Pancreas (tissue), 10 donors: ENCODE measurements at regions not wholly inside any gene's neighbourhood (a gene's known extent, or its start where the extent isn't known, plus 50 kb on each side); places are given as distances from the start of the nearest gene placed in this dataset.

Experiments
- ATAC-seq, 4 donors: fragments of 200-7000 bp; cut with Tn5 transposase; one replicate each; pipeline versions ENCODE4 v1.8.0 to v1.9.1; 2020; ENCODE audit warnings: mild to moderate bottlenecking in 4 of 4, moderate library complexity in 4 of 4
- DNase-seq, 6 donors: peaks; one replicate each; pipeline ENCODE4 v3.0.0-alpha.2; 2020
- FAIRE-seq: peaks from 2 replicates; lab custom pipeline; 2012; peaks lifted over from hg19 to GRCh38; lab: Jason Lieb, UNC
- H3K27ac ChIP-seq, 4 donors: fragments of 200-600 bp; sonication (generic); 1 replicate in 3 of 4; 2 replicates in 1 of 4; pipeline versions ENCODE4 v1.5.0 to v1.8.0; 2020
- H3K27me3 ChIP-seq, 4 donors: fragments of 200-600 bp; one replicate each; pipeline ENCODE4 v1.8.0; 2021
- H3K36me3 ChIP-seq, 3 donors: fragments of 200-600 bp; sonication (generic) in 1 of 3; one replicate each; pipeline versions ENCODE4 v1.5.0 to v1.8.0; 2020 to 2021
- H3K4me1 ChIP-seq, 3 donors: fragments of 200-600 bp; one replicate each; pipeline ENCODE4 v1.8.0; 2021
- H3K4me3 ChIP-seq, 4 donors: fragments of 200-600 bp; sonication (generic) in 2 of 4; one replicate each; pipeline versions ENCODE4 v1.5.0 to v1.8.0; 2020 to 2021
- H3K9me3 ChIP-seq, 4 donors: fragments of 200-600 bp; one replicate each; pipeline ENCODE4 v1.8.0; 2021
- WGBS, 2 donors: extraction: QIAGEN DNeasy Blood & Tissue Kit; methylation state at CpG; one replicate each; pipeline ENCODE4 v1.1.7; 2013; 5-methylcytosine and 5-hydroxymethylcytosine counted together
- intact Hi-C, 3 donors: fragments of 100-400 bp; cut with DNase I; formaldehyde crosslinking; loops; one replicate each; pipeline versions ENCODE4 v1.11.1 to v1.14.2; 2022
- TF ChIP-seq, protein P1 (sequence below), 4 donors: fragments of 200-600 bp; sonication (generic) in 3 of 4; IDR thresholded peaks; one replicate each; pipeline versions ENCODE4 v1.5.0 to v1.8.0; 2021; ENCODE audit warnings: antibody characterized with exemption in 4 of 4
- donor health status: healthy with polysubstance abuse.
- donor health status: DM: no; HTN: no; CAD: no; lungs with moderate emphysema.
- donor health status: DM: no; HTN: no; CAD: no.
- donor health status: control.
- donor health status: control.
- donor health status: Bipolar disorder and iron deficiency.
- donor health status: DM: yes; HTN: yes; CAD: no.
- donor health status: DM: no; HTN: no; CAD: no.
- donor health status: DM: no; HTN: no; CAD: no.
- donor health status: DM: yes; HTN: yes; CAD: no.

GRCh38 chr16:26963109-26963508 lies 103.6 kb upstream of the C16orf82 start:
- WGBS, 2 donors: 37 to 41% methylated on average over 4 of the region's 4 CpGs
- ATAC-seq: no peak
- DNase-seq: no peak
- Histone ChIP-seq H3K9me3 (no peaks in the 10 kb centered on the region), H3K4me3 (no peak overlapping the region), H3K27me3 (no peaks in the 10 kb centered on the region), H3K27ac (no peak overlapping the region), H3K36me3 (no peaks in the 10 kb centered on the region), H3K4me1 (no peaks in the 10 kb centered on the region)
- TF ChIP-seq, protein P1, sequence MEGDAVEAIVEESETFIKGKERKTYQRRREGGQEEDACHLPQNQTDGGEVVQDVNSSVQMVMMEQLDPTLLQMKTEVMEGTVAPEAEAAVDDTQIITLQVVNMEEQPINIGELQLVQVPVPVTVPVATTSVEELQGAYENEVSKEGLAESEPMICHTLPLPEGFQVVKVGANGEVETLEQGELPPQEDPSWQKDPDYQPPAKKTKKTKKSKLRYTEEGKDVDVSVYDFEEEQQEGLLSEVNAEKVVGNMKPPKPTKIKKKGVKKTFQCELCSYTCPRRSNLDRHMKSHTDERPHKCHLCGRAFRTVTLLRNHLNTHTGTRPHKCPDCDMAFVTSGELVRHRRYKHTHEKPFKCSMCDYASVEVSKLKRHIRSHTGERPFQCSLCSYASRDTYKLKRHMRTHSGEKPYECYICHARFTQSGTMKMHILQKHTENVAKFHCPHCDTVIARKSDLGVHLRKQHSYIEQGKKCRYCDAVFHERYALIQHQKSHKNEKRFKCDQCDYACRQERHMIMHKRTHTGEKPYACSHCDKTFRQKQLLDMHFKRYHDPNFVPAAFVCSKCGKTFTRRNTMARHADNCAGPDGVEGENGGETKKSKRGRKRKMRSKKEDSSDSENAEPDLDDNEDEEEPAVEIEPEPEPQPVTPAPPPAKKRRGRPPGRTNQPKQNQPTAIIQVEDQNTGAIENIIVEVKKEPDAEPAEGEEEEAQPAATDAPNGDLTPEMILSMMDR (IDR thresholded peaks at IDR 0.05): no peak
- no peak for FAIRE-seq
- intact Hi-C loops: no loop called here

GRCh38 chr16:26969589-26970231 lies 97.0 kb upstream of the C16orf82 start:
- no peak overlapping the region for H3K4me3 ChIP-seq
- intact Hi-C loops: no loop called here

DNA sequence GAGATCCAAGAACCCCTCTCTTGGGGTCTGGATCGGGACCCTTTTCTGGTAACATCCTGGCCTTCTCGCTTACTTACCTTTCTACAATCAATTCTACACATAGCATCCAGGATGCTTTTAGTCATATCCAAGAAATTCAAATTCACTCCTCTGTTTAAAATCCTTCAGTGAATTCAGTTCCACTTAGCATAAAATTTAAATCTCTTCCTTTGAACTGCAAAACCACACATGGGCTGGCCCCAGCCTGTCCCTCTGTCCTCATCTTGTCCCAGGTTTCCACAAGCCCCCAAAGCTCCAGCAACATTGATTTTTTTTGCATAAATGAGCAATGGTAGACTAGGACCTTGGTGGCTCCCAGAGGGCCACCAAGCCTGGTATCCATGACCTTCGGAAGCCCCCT lies 96.4 kb upstream of the C16orf82 start:
- Histone ChIP-seq H3K27me3 (no peaks in the 10 kb centered on the region), H3K36me3 (no peaks in the 10 kb centered on the region), H3K4me1 (no peaks in the 10 kb centered on the region), H3K9me3 (no peaks in the 10 kb centered on the region), H3K4me3 (no peak overlapping the region), H3K27ac (no peak overlapping the region)
- 75% methylated on average over 3 of the region's 3 CpGs for WGBS, 2 donors
- no peak for FAIRE-seq
- intact Hi-C loops: no loop called here
- TF ChIP-seq, protein P1 (IDR thresholded peaks at IDR 0.05): no peak
- no peak for DNase-seq
- ATAC-seq: no peak

More at GRCh38 chr16:26969589-26970231, 97.0 kb upstream of the C16orf82 start:
- TF ChIP-seq, protein P1 (IDR thresholded peaks at IDR 0.05): no peak
- no peaks in the 10 kb centered on the region for H3K36me3 ChIP-seq
- no peaks in the 10 kb centered on the region for H3K4me1 ChIP-seq
- 65 to 71% methylated on average over 6 of the region's 6 CpGs for WGBS, 2 donors
- H3K27me3 ChIP-seq: no peaks in the 10 kb centered on the region
- H3K9me3 ChIP-seq: no peaks in the 10 kb centered on the region
- no peak for ATAC-seq
- FAIRE-seq: no peak
- no peak overlapping the region for H3K27ac ChIP-seq
- no peak for DNase-seq

GRCh38 chr16:26976873-26977272 lies 89.9 kb upstream of the C16orf82 start:
- H3K9me3 ChIP-seq: no peaks in the 10 kb centered on the region
- DNase-seq (no peak), FAIRE-seq (no peak), ATAC-seq (no peak)
- TF ChIP-seq, protein P1 (IDR thresholded peaks at IDR 0.05): no peak
- H3K36me3 ChIP-seq: no peaks in the 10 kb centered on the region
- no peak overlapping the region for H3K4me3 ChIP-seq
- H3K27ac ChIP-seq: no peak overlapping the region
- intact Hi-C loops: no loop called here
- WGBS, 2 donors: 38 to 44% methylated on average over 5 of the region's 5 CpGs
- H3K4me1 ChIP-seq: no peaks in the 10 kb centered on the region
- no peaks in the 10 kb centered on the region for H3K27me3 ChIP-seq

- intact Hi-C loops: no loop called here
- H3K4me3 ChIP-seq: no peak overlapping the region
- DNase-seq (no peak), FAIRE-seq (no peak), ATAC-seq (no peak)
- TF ChIP-seq, protein P1 (IDR thresholded peaks at IDR 0.05): no peak
- H3K36me3 ChIP-seq: no peaks in the 10 kb centered on the region
- H3K4me1 ChIP-seq: no peaks in the 10 kb centered on the region
- H3K27me3 ChIP-seq: no peaks in the 10 kb centered on the region
- no peak overlapping the region for H3K27ac ChIP-seq
- 47 to 68% methylated on average over 8 of the region's 8 CpGs for WGBS, 2 donors
- H3K9me3 ChIP-seq: no peaks in the 10 kb centered on the region
These were observed 85.3 kb upstream of the C16orf82 start for GRCh38 chr16:26981266-26981938.
